Gastrocnemius medialis (tissue), 4 donors: ENCODE measurements at regions not wholly inside any gene's neighbourhood (a gene's known extent, or its start where the extent isn't known, plus 50 kb on each side); places are given as distances from the start of the nearest gene placed in this dataset.

Source experiments
- ATAC-seq, 2 donors: fragments of 150-250 bp; one replicate each; pipeline ENCODE4 v1.9.1; 2016
- DNase-seq, 2 donors: peaks; one replicate each; pipeline ENCODE4 v3.0.0-alpha.2; 2019
- H3K27ac ChIP-seq, 4 donors: fragments of 200-600 bp; sonication (generic); 1 replicate in 1 of 4; 2 replicates in 3 of 4; pipeline ENCODE4 v1.5.1; 2016 to 2018; ENCODE audit warnings: mild to moderate bottlenecking in 2 of 4, moderate library complexity in 1 of 4
- H3K27me3 ChIP-seq, 3 donors: fragments of 200-600 bp; sonication (generic) in 2 of 3; 1 replicate in 1 of 3; 2 replicates in 2 of 3; pipeline versions ENCODE4 v1.5.1 to v1.6.0; 2016 to 2019; ENCODE audit warnings: mild to moderate bottlenecking in 1 of 3, moderate library complexity in 1 of 3
- H3K36me3 ChIP-seq, 2 donors: fragments of 200-600 bp; sonication (generic) in 1 of 2; one replicate each; pipeline ENCODE4 v1.5.1; 2017 to 2018
- H3K4me1 ChIP-seq, 2 donors: fragments of 200-600 bp; sonication (generic) in 1 of 2; one replicate each; pipeline ENCODE4 v1.5.1; 2016 to 2017; ENCODE audit warnings: mild to moderate bottlenecking in 2 of 2
- H3K4me3 ChIP-seq, 4 donors: fragments of 200-600 bp; sonication (generic) in 3 of 4; 1 replicate in 1 of 4; 2 replicates in 3 of 4; pipeline ENCODE4 v1.5.1; 2016 to 2019; ENCODE audit warnings: mild to moderate bottlenecking in 2 of 4
- H3K9me3 ChIP-seq, 3 donors: fragments of 200-600 bp; sonication (generic) in 2 of 3; 1 replicate in 1 of 3; 2 replicates in 2 of 3; pipeline ENCODE4 v1.5.1; 2016 to 2019
- POLR2A ChIP-seq, 2 donors: fragments of 450-650 bp; IDR thresholded peaks; one replicate each; pipeline ENCODE4 v1.6.1; 2017; ENCODE audit warnings: antibody characterized with exemption in 2 of 2, mild to moderate bottlenecking in 2 of 2, moderate library complexity in 2 of 2
- in situ Hi-C, 4 donors: fragments of 200-750 bp; cut with MboI; loops; one replicate each; pipeline versions ENCODE4 v1.15.0 to v1.8.0; 2017; ENCODE audit warnings: low sequenced_read_pairs in 4 of 4
- intact Hi-C: fragments of 100-400 bp; cut with DNase I; formaldehyde crosslinking; loops from one replicate; pipeline ENCODE4 v1.15.1; 2023; ENCODE audit warnings: low total_unique reads
- TF ChIP-seq, protein P1 (sequence below), 5 experiments: fragments of 450-650 bp in 3 of 5; fragments of 200-600 bp in 2 of 5; sonication (generic) in 2 of 5; IDR thresholded peaks in 4 of 5; conservative IDR thresholded peaks in 1 of 5; 1 replicate in 4 of 5; 2 replicates in 1 of 5; pipeline ENCODE4 v1.5.1; 2016 to 2019; ENCODE audit warnings: antibody characterized with exemption in 5 of 5, mild to moderate bottlenecking in 3 of 5, moderate library complexity in 3 of 5

DNA sequence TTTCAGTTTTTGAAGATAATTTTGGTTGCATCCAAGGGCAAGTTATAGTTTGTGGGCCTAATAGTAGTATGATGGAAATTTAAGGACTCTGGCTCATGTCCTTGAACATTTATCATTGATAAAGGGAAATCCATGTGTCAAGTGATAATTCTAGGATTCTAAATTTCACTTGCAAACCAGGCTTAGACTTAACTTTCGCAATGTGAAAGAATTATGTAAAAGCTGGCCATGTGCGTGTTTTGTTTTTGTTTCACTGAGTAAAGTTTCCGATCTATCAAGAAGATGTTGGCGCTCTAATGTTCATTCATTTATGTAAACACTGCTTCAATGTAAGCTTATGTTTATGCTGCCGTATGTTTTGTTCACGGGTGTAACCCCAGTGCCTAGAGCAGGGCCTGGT lies 302.0 kb downstream of the SOX4 start:
- H3K27me3 ChIP-seq: no peaks in the 10 kb centered on the region
- intact Hi-C loops (no loop called here), in situ Hi-C loops (no loop called here)
- TF ChIP-seq, protein P1, sequence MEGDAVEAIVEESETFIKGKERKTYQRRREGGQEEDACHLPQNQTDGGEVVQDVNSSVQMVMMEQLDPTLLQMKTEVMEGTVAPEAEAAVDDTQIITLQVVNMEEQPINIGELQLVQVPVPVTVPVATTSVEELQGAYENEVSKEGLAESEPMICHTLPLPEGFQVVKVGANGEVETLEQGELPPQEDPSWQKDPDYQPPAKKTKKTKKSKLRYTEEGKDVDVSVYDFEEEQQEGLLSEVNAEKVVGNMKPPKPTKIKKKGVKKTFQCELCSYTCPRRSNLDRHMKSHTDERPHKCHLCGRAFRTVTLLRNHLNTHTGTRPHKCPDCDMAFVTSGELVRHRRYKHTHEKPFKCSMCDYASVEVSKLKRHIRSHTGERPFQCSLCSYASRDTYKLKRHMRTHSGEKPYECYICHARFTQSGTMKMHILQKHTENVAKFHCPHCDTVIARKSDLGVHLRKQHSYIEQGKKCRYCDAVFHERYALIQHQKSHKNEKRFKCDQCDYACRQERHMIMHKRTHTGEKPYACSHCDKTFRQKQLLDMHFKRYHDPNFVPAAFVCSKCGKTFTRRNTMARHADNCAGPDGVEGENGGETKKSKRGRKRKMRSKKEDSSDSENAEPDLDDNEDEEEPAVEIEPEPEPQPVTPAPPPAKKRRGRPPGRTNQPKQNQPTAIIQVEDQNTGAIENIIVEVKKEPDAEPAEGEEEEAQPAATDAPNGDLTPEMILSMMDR (IDR thresholded peaks at IDR 0.05 in 4 of 5, conservative IDR thresholded peaks at IDR 0.05 in 1 of 5): no peak
- TF ChIP-seq POLR2A (IDR thresholded peaks at IDR 0.05): no peak
- no peak overlapping the region for H3K4me3 ChIP-seq
- DNase-seq: no peak
- no peaks in the 10 kb centered on the region for H3K9me3 ChIP-seq
- no peaks in the 10 kb centered on the region for H3K36me3 ChIP-seq
- H3K27ac ChIP-seq: no peak overlapping the region
- H3K4me1 ChIP-seq: no peaks in the 10 kb centered on the region
- no peak for ATAC-seq

DNA sequence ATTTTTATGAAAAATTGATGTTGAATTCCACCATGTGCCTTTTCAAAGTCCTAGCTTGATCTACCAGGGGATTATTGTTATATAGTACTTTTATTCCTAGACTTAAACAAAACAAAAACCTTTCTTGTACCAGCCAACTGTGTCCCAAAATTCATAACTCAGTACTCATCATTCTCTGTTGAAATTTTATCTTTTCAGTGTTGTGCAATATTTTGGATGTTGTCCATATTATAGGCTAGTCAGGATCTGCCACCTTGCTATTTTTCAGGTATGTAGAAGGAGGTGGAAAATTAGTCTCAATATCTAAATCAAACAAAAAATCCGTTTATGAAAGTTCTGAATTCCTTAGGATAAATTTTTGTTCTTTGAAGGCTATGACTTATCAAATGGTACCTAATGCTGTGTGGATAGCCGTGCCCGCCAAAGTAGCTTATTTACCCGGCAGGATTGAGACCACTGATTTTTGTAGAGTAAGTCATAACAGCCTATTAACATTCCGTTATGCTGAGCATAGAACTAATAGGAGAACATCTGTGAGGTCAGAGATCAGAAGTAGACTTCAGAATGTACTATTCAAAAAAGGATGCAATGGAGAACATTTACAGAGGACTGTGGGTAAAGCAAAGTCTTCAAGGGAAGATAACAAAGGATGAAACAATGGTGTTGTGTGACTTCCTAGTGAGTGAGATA lies 304.7 kb downstream of the SOX4 start:
- DNase-seq (no peak), ATAC-seq (no peak)
- TF ChIP-seq, protein P1 (IDR thresholded peaks at IDR 0.05 in 4 of 5, conservative IDR thresholded peaks at IDR 0.05 in 1 of 5): no peak
- no peak for TF ChIP-seq POLR2A (IDR thresholded peaks at IDR 0.05)
- Histone ChIP-seq H3K9me3 (no peaks in the 10 kb centered on the region), H3K4me1 (no peaks in the 10 kb centered on the region), H3K27ac (no peak overlapping the region), H3K36me3 (no peaks in the 10 kb centered on the region), H3K4me3 (no peak overlapping the region), H3K27me3 (no peaks in the 10 kb centered on the region)
- in situ Hi-C loops (no loop called here), intact Hi-C loops (no loop called here)

DNA sequence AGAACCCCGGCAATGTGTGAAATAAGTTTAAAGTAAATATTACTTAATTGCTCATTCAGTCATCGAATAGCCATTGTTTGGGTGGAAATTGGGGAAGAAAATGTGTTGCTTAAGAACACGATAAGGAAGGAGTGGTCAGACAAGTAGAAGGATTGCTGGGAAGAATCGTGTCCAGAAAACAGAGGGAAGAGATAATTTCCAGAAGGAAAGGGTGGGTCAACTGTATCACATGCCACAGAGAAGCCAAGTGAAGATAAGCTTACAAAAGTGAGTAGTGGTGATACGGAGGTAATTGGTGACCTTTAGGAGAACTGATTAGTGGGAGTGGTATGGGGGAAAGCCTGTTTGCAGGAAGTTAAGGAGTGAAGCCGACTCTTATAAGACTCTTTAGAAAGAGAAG lies 306.2 kb downstream of the SOX4 start:
- DNase-seq (no peak), ATAC-seq (no peak)
- no peaks in the 10 kb centered on the region for H3K9me3 ChIP-seq
- in situ Hi-C loops: no loop called here
- H3K36me3 ChIP-seq: no peaks in the 10 kb centered on the region
- no peaks in the 10 kb centered on the region for H3K4me1 ChIP-seq
- no peaks in the 10 kb centered on the region for H3K27me3 ChIP-seq
- intact Hi-C loops: no loop called here
- H3K4me3 ChIP-seq: no peak overlapping the region
- TF ChIP-seq POLR2A (IDR thresholded peaks at IDR 0.05): no peak
- TF ChIP-seq, protein P1 (IDR thresholded peaks at IDR 0.05 in 4 of 5, conservative IDR thresholded peaks at IDR 0.05 in 1 of 5): no peak
- no peak overlapping the region for H3K27ac ChIP-seq

DNA sequence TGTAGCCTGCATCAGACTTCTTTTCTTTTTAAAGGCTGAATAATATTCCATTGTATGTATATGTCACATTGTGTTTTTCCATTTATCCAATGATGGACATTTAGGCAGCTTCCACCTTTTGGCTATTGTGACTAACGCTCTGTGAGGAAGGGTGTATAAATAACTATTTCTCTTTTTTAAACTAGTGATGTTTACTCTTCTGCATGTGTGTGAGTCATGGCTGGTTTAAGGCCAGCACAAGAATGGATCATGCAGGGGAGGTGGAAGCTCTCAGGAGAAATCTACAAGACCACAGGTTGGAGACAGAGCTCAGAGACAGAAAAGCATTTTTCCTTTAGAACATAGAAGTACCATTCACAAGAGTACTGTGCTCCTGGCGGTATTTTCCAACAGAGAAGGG lies 307.2 kb downstream of the SOX4 start:
- no peaks in the 10 kb centered on the region for H3K27me3 ChIP-seq
- no peaks in the 10 kb centered on the region for H3K9me3 ChIP-seq
- H3K36me3 ChIP-seq: no peaks in the 10 kb centered on the region
- in situ Hi-C loops: no loop called here
- TF ChIP-seq, protein P1 (IDR thresholded peaks at IDR 0.05 in 4 of 5, conservative IDR thresholded peaks at IDR 0.05 in 1 of 5): no peak
- TF ChIP-seq POLR2A (IDR thresholded peaks at IDR 0.05): no peak
- H3K4me3 ChIP-seq: no peak overlapping the region
- intact Hi-C loops: no loop called here
- no peak for ATAC-seq
- no peaks in the 10 kb centered on the region for H3K4me1 ChIP-seq
- DNase-seq: no peak
- no peak overlapping the region for H3K27ac ChIP-seq

DNA sequence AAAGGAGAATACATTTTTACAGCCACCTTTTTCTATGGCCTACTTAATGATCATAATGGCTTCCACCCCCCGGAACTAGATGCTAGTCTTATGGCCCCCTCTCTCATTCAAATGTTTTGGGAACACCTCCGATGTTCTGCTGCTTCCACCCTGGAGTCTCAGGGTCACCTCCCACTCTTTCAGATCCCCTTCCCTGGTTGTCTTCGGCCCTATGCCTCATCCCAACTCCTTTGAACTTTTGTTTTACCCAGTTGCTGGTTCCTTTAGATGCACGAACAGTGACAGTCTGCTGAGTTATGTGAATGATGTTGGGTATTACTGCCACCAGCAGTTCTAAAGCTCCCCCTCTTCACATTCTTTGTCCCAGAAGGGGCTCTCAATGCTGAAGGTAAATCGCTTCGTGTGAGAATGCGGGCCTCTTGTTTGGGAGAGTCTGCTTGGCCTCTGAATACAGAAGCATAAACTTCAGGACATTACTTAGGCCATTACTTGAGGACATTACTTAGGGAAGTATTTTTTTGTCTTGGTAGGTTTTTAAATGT lies 309.1 kb downstream of the SOX4 start:
- ATAC-seq (no peak), DNase-seq (no peak)
- Histone ChIP-seq H3K36me3 (no peaks in the 10 kb centered on the region), H3K9me3 (no peaks in the 10 kb centered on the region), H3K27ac (no peak overlapping the region), H3K27me3 (no peaks in the 10 kb centered on the region), H3K4me3 (no peak overlapping the region), H3K4me1 (no peaks in the 10 kb centered on the region)
- TF ChIP-seq, protein P1 (IDR thresholded peaks at IDR 0.05 in 4 of 5, conservative IDR thresholded peaks at IDR 0.05 in 1 of 5): no peak
- no peak for TF ChIP-seq POLR2A (IDR thresholded peaks at IDR 0.05)
- intact Hi-C loops (no loop called here), in situ Hi-C loops (no loop called here)
